ENCODE measurements at regions not wholly inside any gene's neighbourhood (a gene's known extent, or its start where the extent isn't known, plus 50 kb on each side); places are given as distances from the start of the nearest gene placed in this dataset.
"Not testable (repeated sequence)": the region's sequence is repeated elsewhere in the genome, so short reads cannot be mapped to it uniquely, and the experiment has no call there.

GRCh38 chr12:131434208-131435125 is 276.4 kb upstream of the SFSWAP start:
- H3K4me3 ChIP-seq (ENCODE audit: low read length), result no peak overlapping the region
- no peak for DNase-seq (ENCODE audit: low read depth)
- TF ChIP-seq CTCF (conservative IDR thresholded peaks at IDR 0.05; ENCODE audit: low read length), result no peak

GRCh38 chr12:131436922-131437705 is 273.8 kb upstream of the SFSWAP start:
- no peak for TF ChIP-seq CTCF (conservative IDR thresholded peaks at IDR 0.05; ENCODE audit: low read length)
- H3K4me3 ChIP-seq (ENCODE audit: low read length), result no peak overlapping the region
- no peak for DNase-seq (ENCODE audit: low read depth)

DNA sequence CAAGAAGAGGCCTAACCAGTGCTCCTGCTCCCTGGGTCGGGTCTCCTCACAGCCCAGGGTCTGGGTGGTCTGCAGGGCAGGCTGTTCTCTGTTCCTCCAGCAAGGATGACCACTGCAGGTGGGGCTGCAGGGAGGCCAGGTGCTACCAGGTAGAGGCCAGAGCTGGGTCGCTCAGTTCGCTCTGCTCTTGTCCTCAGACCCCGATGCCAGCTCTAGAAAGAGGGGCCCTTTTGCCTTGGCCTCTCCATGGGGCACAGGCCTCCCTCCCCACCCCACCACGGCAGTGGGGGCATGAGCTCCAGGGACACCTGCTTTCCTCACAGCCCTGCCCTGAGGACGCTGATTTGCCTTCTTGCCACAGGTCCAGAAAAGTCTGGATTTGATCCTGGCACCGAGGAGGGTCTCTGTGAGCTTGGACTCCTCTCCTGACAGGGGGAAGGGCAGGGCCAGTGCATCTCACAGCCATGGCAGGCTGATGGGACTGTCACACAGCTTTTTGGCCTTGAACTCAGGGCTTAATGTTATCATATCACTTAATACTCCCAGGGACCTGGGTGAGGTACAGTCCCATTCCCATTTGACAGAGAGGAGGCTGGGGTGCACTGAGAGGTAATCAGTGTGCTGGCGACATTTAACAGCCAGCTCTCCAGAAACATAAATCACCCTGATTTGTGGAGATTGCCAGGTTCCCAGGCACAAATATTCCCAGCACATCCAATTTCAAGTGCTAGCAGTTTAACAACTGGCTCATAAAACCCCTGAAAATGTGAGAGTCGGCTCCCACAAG is 273.0 kb upstream of the SFSWAP start:
- no peak for TF ChIP-seq CTCF (conservative IDR thresholded peaks at IDR 0.05; ENCODE audit: low read length)
- no peak for DNase-seq (ENCODE audit: low read depth)
- no peak overlapping the region for H3K4me3 ChIP-seq (ENCODE audit: low read length)

GRCh38 chr12:131438493-131438835 is 272.4 kb upstream of the SFSWAP start:
- not testable (repeated sequence) for DNase-seq (ENCODE audit: low read depth); H3K4me3 ChIP-seq (ENCODE audit: low read length)

- DNase-seq (ENCODE audit: low read depth), result no peak
- no peak for TF ChIP-seq CTCF (conservative IDR thresholded peaks at IDR 0.05; ENCODE audit: low read length)
- H3K4me3 ChIP-seq (ENCODE audit: low read length), result no peak overlapping the region
These were observed 272.0 kb upstream of the SFSWAP start for GRCh38 chr12:131438881-131439280.

DNA sequence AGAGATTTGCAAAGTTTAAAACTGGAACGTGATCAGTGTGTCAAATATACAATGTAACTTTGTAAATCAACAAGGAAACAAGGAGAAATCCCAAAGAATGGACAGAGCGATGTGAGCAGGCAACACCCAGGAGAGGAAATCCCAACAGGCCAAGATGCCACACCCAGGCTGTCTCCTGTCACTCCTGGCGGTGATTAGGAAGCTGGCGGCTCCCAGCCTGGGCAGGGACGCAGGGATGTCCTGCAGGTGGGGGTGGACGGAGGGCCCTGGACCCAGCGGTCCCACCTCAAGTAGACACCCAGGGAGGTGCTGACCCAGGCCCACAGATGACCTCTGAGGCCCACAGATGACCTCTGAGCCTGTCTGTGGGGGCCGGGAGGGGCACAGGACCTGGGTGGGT is 271.1 kb upstream of the SFSWAP start:
- not testable (repeated sequence) for H3K4me3 ChIP-seq (ENCODE audit: low read length); DNase-seq (ENCODE audit: low read depth)

DNA sequence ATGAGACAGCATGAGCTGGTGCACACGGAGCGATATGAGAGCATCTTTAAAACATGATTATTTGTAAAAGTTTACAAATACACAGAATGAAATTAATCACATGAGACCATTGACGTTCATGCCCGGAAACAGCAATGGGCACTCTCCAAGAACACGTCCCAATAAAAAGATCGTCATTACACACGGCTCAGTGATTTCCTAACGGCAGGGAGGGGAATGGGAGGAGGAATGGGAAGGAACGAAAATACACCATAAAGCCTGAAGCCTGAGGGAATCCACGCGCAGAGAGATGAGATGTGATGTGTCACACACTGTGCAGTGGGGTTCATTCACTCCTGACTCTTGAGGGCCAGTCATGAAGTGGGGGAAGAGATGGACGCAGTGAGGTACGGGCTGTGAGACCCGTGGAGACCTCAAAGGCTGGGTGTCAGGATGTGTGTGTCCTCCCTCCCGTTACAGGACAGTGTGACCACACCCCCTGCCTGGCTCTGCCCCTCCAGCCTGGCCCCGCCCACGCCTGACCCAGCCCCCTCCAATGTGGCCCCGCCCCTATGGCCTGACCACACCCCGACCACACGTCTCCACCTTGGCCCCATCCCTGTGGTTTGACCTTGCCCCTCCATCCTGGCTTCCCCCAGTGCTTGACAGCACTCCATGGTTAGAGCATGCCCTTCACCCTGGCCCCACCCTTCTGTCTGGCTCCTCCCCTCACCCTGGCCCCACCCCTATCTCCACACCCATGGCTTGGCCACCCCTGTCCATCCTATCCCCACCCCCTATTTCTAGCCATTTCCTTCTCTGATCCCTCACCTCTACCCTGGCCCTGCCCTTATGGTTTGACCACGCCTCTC is 270.5 kb upstream of the SFSWAP start:
- not testable (repeated sequence) for DNase-seq (ENCODE audit: low read depth); H3K4me3 ChIP-seq (ENCODE audit: low read length)

DNA sequence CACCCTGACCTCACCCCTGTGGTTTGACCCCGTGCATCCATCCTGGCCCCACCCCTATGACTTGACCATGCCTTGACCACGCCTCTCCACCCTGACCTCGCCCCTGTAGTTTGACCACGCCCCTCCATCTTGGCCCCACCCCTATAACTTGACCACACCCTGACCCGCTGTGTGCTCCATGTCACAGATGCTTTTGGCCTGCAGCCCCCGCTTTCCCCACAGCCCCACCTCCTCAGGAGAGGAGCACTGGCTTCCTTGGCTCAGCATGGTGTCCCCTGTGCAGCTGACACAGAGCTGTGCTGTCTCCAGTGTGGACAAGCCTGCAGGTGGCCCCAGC is 269.9 kb upstream of the SFSWAP start:
- no peak for TF ChIP-seq CTCF (conservative IDR thresholded peaks at IDR 0.05; ENCODE audit: low read length)
- H3K4me3 ChIP-seq (ENCODE audit: low read length), result no peak overlapping the region
- DNase-seq (ENCODE audit: low read depth), result no peak

All from AG10803 (cell line).